ENCODE measurements at regions not wholly inside any gene's neighbourhood (a gene's known extent, or its start where the extent isn't known, plus 50 kb on each side); places are given as distances from the start of the nearest gene placed in this dataset.

DNA sequence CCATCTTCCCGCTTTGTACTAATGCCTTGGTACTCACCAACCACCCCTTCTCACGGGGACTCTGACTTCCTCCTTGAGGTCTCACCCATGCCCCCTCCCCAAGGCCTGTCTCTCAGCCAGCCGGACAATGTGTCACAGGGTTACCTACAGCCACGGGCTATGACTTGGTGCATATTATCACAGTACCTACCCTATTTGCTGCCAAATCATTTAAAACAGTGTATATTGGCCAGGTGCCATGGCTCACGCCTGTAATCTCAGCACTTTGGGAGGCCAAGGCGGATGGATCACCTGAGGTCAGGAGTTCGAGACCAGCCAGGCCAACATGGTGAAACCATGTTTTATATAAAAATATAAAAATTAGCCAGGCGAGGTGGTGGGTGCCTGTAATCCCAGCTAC is 93.4 kb upstream of the TBL1XR1 start:
- H3K36me3 ChIP-seq: no peaks in the 10 kb centered on the region
- ATAC-seq (no peak), DNase-seq (no peak)
- H3K4me3 ChIP-seq: no peak overlapping the region
- H3K27me3 ChIP-seq: no peaks in the 10 kb centered on the region
- no peak for TF ChIP-seq POLR2A (IDR thresholded peaks at IDR 0.05)
- TF ChIP-seq, protein P1, sequence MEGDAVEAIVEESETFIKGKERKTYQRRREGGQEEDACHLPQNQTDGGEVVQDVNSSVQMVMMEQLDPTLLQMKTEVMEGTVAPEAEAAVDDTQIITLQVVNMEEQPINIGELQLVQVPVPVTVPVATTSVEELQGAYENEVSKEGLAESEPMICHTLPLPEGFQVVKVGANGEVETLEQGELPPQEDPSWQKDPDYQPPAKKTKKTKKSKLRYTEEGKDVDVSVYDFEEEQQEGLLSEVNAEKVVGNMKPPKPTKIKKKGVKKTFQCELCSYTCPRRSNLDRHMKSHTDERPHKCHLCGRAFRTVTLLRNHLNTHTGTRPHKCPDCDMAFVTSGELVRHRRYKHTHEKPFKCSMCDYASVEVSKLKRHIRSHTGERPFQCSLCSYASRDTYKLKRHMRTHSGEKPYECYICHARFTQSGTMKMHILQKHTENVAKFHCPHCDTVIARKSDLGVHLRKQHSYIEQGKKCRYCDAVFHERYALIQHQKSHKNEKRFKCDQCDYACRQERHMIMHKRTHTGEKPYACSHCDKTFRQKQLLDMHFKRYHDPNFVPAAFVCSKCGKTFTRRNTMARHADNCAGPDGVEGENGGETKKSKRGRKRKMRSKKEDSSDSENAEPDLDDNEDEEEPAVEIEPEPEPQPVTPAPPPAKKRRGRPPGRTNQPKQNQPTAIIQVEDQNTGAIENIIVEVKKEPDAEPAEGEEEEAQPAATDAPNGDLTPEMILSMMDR (IDR thresholded peaks at IDR 0.05): no peak
- WGBS, 4 donors: 70 to 77% (median 73%) methylated on average over 8 of the region's 8 CpGs
- intact Hi-C loops (cut with DNase I): loop anchor here in 8 of 10 donors (5.0 to 10.0 kb wide), 7 partner anchors 42 to 93 kb away; partner anchors contain the start of gene TBL1XR1 (in 1 of the 8)
- peaks cover 0 to 28% (median 12%) of the 10 kb centered on the region in 12 donors for H3K4me1 ChIP-seq
- H3K9me3 ChIP-seq: no peaks in the 10 kb centered on the region
- no peak overlapping the region for H3K27ac ChIP-seq

DNA sequence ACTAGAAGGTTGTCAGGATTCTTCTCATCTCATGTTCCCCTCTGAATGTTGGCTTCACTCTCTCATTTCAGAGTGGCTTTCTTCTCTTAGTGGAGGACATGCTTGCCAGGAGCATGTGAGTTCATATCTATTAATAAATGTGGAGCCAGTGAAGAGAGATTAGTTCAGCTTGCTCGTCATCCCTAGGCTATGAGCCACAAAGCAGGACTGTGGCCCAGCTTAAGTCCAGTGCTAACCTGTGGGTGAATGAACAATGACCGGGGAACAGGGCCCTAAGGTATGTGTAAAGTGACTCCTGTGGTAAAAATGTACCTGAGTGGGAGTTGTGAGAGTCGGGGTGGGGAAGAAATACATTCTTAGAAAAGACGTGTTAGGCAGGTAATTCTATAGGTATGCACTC is 96.9 kb upstream of the TBL1XR1 start:
- 37 to 50% (median 44%) methylated on average over 4 of the region's 4 CpGs for WGBS, 4 donors
- no peaks in the 10 kb centered on the region for H3K27me3 ChIP-seq
- H3K4me3 ChIP-seq: no peak overlapping the region
- no peak for TF ChIP-seq POLR2A (IDR thresholded peaks at IDR 0.05)
- TF ChIP-seq, protein P1 (IDR thresholded peaks at IDR 0.05): no peak
- H3K36me3 ChIP-seq: no peaks in the 10 kb centered on the region
- peaks cover 0 to 28% (median 9%) of the 10 kb centered on the region in 12 donors for H3K4me1 ChIP-seq
- peak in 4 of 5 donors; percentile 75 to 85 (median 78) for DNase-seq
- ATAC-seq: peak; percentile 96 to 97 (median 97)
- no peaks in the 10 kb centered on the region for H3K9me3 ChIP-seq
- intact Hi-C loops (cut with DNase I): loop anchor here in 8 of 10 donors (5.0 to 10.0 kb wide), 7 partner anchors 38 to 97 kb away; partner anchors contain the start of gene TBL1XR1 (in 1 of the 8)
- peak overlapping the region; percentile 49 to 90 (median 80) for H3K27ac ChIP-seq

DNA sequence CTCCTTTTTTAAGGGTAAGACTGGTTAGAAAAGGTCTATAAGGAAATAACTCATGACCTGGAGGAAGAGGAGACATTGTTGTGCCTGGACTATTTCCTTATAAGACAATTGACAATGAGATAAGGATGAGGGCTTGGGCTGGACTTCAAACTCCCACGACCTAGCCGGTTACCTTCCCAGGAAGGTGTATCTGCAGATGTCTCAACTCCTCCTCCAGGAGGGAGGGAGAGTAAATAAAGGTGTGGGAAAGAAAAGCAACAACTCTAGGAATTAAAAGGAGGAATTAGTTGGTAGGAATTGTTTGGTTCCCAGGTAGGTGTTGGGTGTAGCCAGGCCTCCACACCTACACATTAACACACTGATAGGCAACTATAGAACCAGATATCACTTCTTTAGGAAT is 97.8 kb upstream of the TBL1XR1 start:
- intact Hi-C loops (cut with DNase I): loop anchor here in 4 of 10 donors (5.0 to 10.0 kb wide), 3 partner anchors 37 to 90 kb away; no protein-coding TSS in a partner anchor
- 65 to 75% (median 69%) methylated on average over 2 of the region's 2 CpGs for WGBS, 4 donors
- peaks cover 0 to 32% (median 9%) of the 10 kb centered on the region in 12 donors for H3K4me1 ChIP-seq
- no peak for DNase-seq
- H3K27me3 ChIP-seq: no peaks in the 10 kb centered on the region
- no peak overlapping the region for H3K4me3 ChIP-seq
- no peak for TF ChIP-seq POLR2A (IDR thresholded peaks at IDR 0.05)
- TF ChIP-seq, protein P1 (IDR thresholded peaks at IDR 0.05): no peak
- no peaks in the 10 kb centered on the region for H3K9me3 ChIP-seq
- no peak for ATAC-seq
- peak overlapping the region in 6 of 12 donors; percentile 79 to 90 (median 87) for H3K27ac ChIP-seq
- no peaks in the 10 kb centered on the region for H3K36me3 ChIP-seq

DNA sequence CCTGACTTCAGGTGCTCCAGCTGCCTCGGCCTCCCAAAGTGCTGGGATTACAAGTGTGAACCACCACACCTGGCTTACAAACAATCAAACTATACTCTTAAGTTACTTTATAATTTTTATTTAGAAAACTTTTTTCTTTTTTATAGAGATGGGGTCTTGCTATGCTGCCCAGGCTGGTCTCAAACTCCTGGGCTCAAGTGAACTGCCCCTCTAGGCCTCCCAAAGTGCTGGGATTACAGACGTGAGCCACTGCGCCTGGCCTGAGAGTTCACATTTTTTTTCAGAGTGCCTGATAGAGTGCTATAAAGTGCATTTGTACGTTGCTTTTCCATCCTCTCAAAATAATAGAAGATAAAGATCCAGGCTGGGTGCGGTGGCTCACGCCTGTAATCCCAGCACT is 102.0 kb upstream of the TBL1XR1 start:
- no peaks in the 10 kb centered on the region for H3K9me3 ChIP-seq
- H3K4me3 ChIP-seq: no peak overlapping the region
- ATAC-seq: no peak
- intact Hi-C loops (cut with DNase I): loop anchor here in 4 of 10 donors (5.0 to 10.0 kb wide), 3 partner anchors 33 to 94 kb away; no protein-coding TSS in a partner anchor
- H3K27me3 ChIP-seq: no peaks in the 10 kb centered on the region
- no peak for TF ChIP-seq POLR2A (IDR thresholded peaks at IDR 0.05)
- TF ChIP-seq, protein P1 (IDR thresholded peaks at IDR 0.05): no peak
- no peaks in the 10 kb centered on the region for H3K36me3 ChIP-seq
- 86 to 93% (median 91%) methylated on average over 6 of the region's 6 CpGs for WGBS, 4 donors
- H3K4me1 ChIP-seq: peaks cover 0 to 19% (median 10%) of the 10 kb centered on the region in 12 donors
- peak overlapping the region in 4 of 12 donors; percentile 61 to 80 (median 68) for H3K27ac ChIP-seq
- no peak for DNase-seq

All from heart left ventricle (tissue), 16 donors.